Trophoblast cell (in vitro differentiated cells and primary cell): ENCODE measurements at regions not wholly inside any gene's neighbourhood (a gene's known extent, or its start where the extent isn't known, plus 50 kb on each side); places are given as distances from the start of the nearest gene placed in this dataset.
A peak's percentile ranks its signal among the peaks of the same experiment; 100 is the strongest.

Experiments
- DNase-seq, 2 donors: peaks; one replicate each; pipeline ENCODE4 v3.0.0-alpha.2; 2016
- H2AFZ ChIP-seq: 2 replicates; pipeline ENCODE4 v1.6.1; 2013; ENCODE audit warnings: low read length, moderate library complexity, mild to moderate bottlenecking; ENCODE audit not compliant: insufficient read depth, poor library complexity
- H2AK5ac ChIP-seq: 2 replicates; pipeline ENCODE4 v1.6.1; 2013; ENCODE audit warnings: mild to moderate bottlenecking, low read length
- H2BK120ac ChIP-seq: 2 replicates; pipeline ENCODE4 v1.6.1; 2013; ENCODE audit warnings: low read length, mild to moderate bottlenecking, moderate library complexity; ENCODE audit not compliant: insufficient read depth, poor library complexity
- H2BK12ac ChIP-seq: 2 replicates; pipeline ENCODE4 v1.6.1; 2013; ENCODE audit warnings: mild to moderate bottlenecking, low read length, moderate library complexity
- H2BK5ac ChIP-seq: 2 replicates; pipeline ENCODE4 v1.6.1; 2013; ENCODE audit warnings: low read length, low read depth, moderate library complexity, mild to moderate bottlenecking; ENCODE audit not compliant: poor library complexity
- H3K14ac ChIP-seq: 2 replicates; pipeline ENCODE4 v1.6.1; 2013; ENCODE audit warnings: mild to moderate bottlenecking, low read length
- H3K18ac ChIP-seq: 2 replicates; pipeline ENCODE4 v1.6.1; 2013; ENCODE audit warnings: mild to moderate bottlenecking, low read length
- H3K23ac ChIP-seq: 2 replicates; pipeline ENCODE4 v1.6.1; 2013; ENCODE audit warnings: low read length
- H3K27ac ChIP-seq: 2 replicates; pipeline ENCODE4 v1.5.1; 2013; ENCODE audit warnings: low read depth, mild to moderate bottlenecking, inconsistent platforms, low read length, moderate library complexity
- H3K27me3 ChIP-seq: 2 replicates; pipeline ENCODE4 v1.6.1; 2013; ENCODE audit warnings: inconsistent platforms, mild to moderate bottlenecking, low read length, moderate library complexity; ENCODE audit not compliant: insufficient read depth
- H3K36me3 ChIP-seq, 2 experiments: 1 replicate in 1 of 2; 2 replicates in 1 of 2; pipeline ENCODE4 v1.6.1; 2013; ENCODE audit warnings: low read length in 2 of 2, mild to moderate bottlenecking in 2 of 2, moderate library complexity in 1 of 2; ENCODE audit not compliant: insufficient read depth in 2 of 2, control insufficient read depth in 1 of 2
- H3K4ac ChIP-seq: 2 replicates; pipeline ENCODE4 v1.6.1; 2013; ENCODE audit warnings: low read depth, mild to moderate bottlenecking, low read length, moderate library complexity
- H3K4me1 ChIP-seq, 2 experiments: 1 replicate in 1 of 2; 2 replicates in 1 of 2; pipeline ENCODE4 v1.6.1; 2013; ENCODE audit warnings: low read length in 2 of 2, mild to moderate bottlenecking in 2 of 2, moderate library complexity in 1 of 2; ENCODE audit not compliant: insufficient read depth in 2 of 2, control insufficient read depth in 1 of 2
- H3K4me2 ChIP-seq: 2 replicates; pipeline ENCODE4 v1.6.1; 2013; ENCODE audit warnings: inconsistent platforms, mild to moderate bottlenecking, low read length, moderate library complexity
- H3K4me3 ChIP-seq: 2 replicates; pipeline ENCODE4 v1.5.1; 2013; ENCODE audit warnings: mild to moderate bottlenecking, low read depth, low read length, inconsistent platforms
- H3K79me1 ChIP-seq: one replicate; pipeline ENCODE4 v1.6.1; 2013; ENCODE audit warnings: low read length
- H3K79me2 ChIP-seq: 2 replicates; pipeline ENCODE4 v1.6.1; 2013; ENCODE audit warnings: low read length, mild to moderate bottlenecking; ENCODE audit not compliant: control insufficient read depth, insufficient read depth, poor library complexity
- H3K9ac ChIP-seq: 2 replicates; pipeline ENCODE4 v1.6.1; 2013; ENCODE audit warnings: mild to moderate bottlenecking, low read length
- H3K9me3 ChIP-seq: 2 replicates; pipeline ENCODE4 v1.6.1; 2013; ENCODE audit warnings: low read depth, mild to moderate bottlenecking, control low read depth, inconsistent platforms, low read length; ENCODE audit not compliant: insufficient read depth
- H4K12ac ChIP-seq: 2 replicates; pipeline ENCODE4 v1.6.1; 2013; ENCODE audit warnings: low read depth, mild to moderate bottlenecking, low read length, moderate library complexity
- H4K8ac ChIP-seq: 2 replicates; pipeline ENCODE4 v1.6.1; 2013; ENCODE audit warnings: low read depth, mild to moderate bottlenecking, low read length, moderate library complexity
- H4K91ac ChIP-seq: one replicate; pipeline ENCODE4 v1.6.1; 2013; ENCODE audit warnings: low read depth, mild to moderate bottlenecking, low read length, moderate library complexity
- WGBS: extraction: QIAGEN DNeasy Blood & Tissue Kit; methylation state at CpG from one replicate; pipeline ENCODE4 v1.1.7; 2013; ENCODE audit warnings: missing lambda C conversion rate; ENCODE audit not compliant: insufficient read length, insufficient coverage; ENCODE audit errors: extremely low coverage; 5-methylcytosine and 5-hydroxymethylcytosine counted together

DNA sequence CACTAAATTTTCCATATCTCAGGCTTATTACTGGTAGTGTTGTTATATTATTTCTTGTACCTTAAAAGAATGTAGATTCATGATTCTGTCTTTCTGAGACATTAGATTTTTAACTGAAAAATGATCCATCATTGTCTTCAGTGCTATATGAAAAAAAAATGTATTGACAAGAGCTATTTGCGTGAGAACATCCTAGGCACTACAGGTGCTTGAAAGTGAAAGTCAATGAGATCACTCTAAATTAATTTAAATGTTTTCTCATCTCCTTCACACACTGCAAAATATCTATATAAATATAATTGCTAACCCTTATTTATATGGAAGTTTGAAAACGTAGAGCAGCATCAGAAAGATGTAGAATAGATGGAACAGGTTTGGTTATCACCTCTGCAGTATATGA lies 684.6 kb downstream of the TRIB2 start:
- H2BK12ac ChIP-seq = no peak overlapping the region
- no peaks in the 10 kb centered on the region for H3K79me2 ChIP-seq
- WGBS = no CpG with 5 or more reads among the region's 2 CpGs

DNA sequence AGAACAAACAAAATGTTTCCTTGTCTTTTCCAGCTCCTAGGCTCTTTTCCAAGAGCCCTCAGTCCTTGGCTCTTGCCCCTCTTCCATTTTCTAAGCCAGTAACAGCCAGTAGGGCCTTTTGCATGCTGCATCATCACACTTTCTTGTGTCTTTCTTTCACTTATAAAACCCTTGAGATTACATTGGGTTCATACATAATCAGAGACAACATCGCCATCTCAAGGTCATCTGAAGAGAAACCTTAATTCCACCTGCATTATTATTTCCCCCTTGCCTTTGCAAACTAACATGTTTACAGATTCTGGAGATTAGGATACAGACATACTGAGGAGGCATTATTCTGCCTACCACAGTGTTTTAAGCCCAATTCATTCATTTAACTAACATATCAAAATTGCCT lies 697.3 kb downstream of the TRIB2 start:
- Histone ChIP-seq H2AFZ (no peak overlapping the region), H3K9me3 (no peaks in the 10 kb centered on the region), H3K4me3 (no peak overlapping the region), H3K4me1 (no peaks in the 10 kb centered on the region), H3K23ac (no peak overlapping the region), H2AK5ac (no peak overlapping the region), H4K12ac (no peak overlapping the region), H2BK12ac (no peak overlapping the region), H3K4ac (no peak overlapping the region), H3K36me3 (no peaks in the 10 kb centered on the region), H3K9ac (no peak overlapping the region), H3K79me1 (no peaks in the 10 kb centered on the region), H3K18ac (no peak overlapping the region), H3K27me3 (no peaks in the 10 kb centered on the region), H3K14ac (no peak overlapping the region), H2BK5ac (no peak overlapping the region), H4K8ac (no peak overlapping the region), H2BK120ac (no peak overlapping the region), H3K79me2 (no peaks in the 10 kb centered on the region), H4K91ac (no peak overlapping the region), H3K4me2 (no peak overlapping the region), H3K27ac (no peak overlapping the region)
- no CpG with 5 or more reads among the region's 1 CpG for WGBS
- DNase-seq = no peak

More for the DNA sequence above, 684.6 kb downstream of the TRIB2 start:
- Histone ChIP-seq H3K27ac (no peak overlapping the region), H4K8ac (no peak overlapping the region), H3K4me2 (no peak overlapping the region), H4K91ac (no peak overlapping the region), H2BK5ac (no peak overlapping the region), H3K9me3 (no peaks in the 10 kb centered on the region), H2AFZ (no peak overlapping the region), H3K9ac (no peak overlapping the region), H2BK120ac (no peak overlapping the region), H3K23ac (no peak overlapping the region), H3K4me1 (no peaks in the 10 kb centered on the region), H3K14ac (no peak overlapping the region), H3K18ac (no peak overlapping the region), H3K79me1 (no peaks in the 10 kb centered on the region), H2AK5ac (no peak overlapping the region), H3K4me3 (no peak overlapping the region), H4K12ac (no peak overlapping the region), H3K27me3 (no peaks in the 10 kb centered on the region), H3K36me3 (no peaks in the 10 kb centered on the region), H3K4ac (no peak overlapping the region)
- no peak for DNase-seq

DNA sequence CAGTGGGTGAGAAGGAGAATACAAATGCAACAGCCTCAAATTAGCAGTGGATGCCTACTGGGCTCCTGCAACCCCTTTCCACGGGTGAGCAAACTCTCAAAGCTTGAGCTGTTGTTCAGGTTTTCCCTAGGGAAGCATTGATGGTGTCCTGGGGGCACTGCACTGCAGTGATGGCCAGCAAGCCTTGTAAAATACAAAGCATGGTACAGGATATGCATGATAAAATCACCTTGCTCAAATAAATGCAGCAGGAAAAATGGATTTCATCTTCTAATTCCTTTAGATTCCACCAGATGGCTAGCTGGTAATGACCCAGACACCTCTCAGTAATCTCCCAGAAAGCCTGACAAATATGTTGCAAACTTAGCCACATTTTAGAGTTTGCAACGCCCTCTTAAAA lies 698.2 kb downstream of the TRIB2 start:
- no peaks in the 10 kb centered on the region for H3K9me3 ChIP-seq
- H2AK5ac ChIP-seq = no peak overlapping the region
- no peaks in the 10 kb centered on the region for H3K36me3 ChIP-seq
- no peaks in the 10 kb centered on the region for H3K4me1 ChIP-seq
- no peak overlapping the region for H3K23ac ChIP-seq
- no peak overlapping the region for H4K8ac ChIP-seq
- H3K18ac ChIP-seq = no peak overlapping the region
- H3K4ac ChIP-seq = no peak overlapping the region
- no peaks in the 10 kb centered on the region for H3K27me3 ChIP-seq
- no peak overlapping the region for H3K14ac ChIP-seq
- no peak overlapping the region for H2BK12ac ChIP-seq
- no peaks in the 10 kb centered on the region for H3K79me2 ChIP-seq
- no peak for DNase-seq
- no CpG with 5 or more reads among the region's 2 CpGs for WGBS
- H3K4me2 ChIP-seq = no peak overlapping the region
- no peaks in the 10 kb centered on the region for H3K79me1 ChIP-seq
- no peak overlapping the region for H4K12ac ChIP-seq
- H2BK5ac ChIP-seq = no peak overlapping the region
- H3K4me3 ChIP-seq = no peak overlapping the region
- no peak overlapping the region for H4K91ac ChIP-seq
- H2BK120ac ChIP-seq = no peak overlapping the region
- no peak overlapping the region for H3K27ac ChIP-seq
- H3K9ac ChIP-seq = no peak overlapping the region
- no peak overlapping the region for H2AFZ ChIP-seq

DNA sequence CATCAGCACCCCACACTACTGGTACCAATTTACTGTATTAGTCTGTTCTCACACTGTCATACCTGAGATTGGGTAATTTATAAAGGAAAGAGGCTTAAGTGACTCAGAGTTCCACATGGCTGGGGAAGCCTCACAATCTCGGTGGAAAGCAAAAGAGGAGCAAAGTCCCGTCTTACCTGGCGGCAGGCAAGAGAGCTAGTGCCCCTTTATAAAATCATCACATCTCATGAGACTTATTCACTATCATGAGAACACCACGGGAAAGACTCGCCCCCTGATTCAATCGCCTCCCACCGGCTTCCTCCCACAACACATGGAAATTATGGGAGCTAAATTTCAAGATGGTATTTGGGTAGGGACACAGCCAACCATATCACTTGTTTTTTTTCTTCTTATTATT lies 717.2 kb downstream of the TRIB2 start:
- H3K4ac ChIP-seq = no peak overlapping the region
- no peak overlapping the region for H2AFZ ChIP-seq

More for the DNA sequence above, 717.2 kb downstream of the TRIB2 start:
- Histone ChIP-seq H2AK5ac (no peak overlapping the region), H3K18ac (no peak overlapping the region), H4K8ac (no peak overlapping the region), H3K27me3 (no peaks in the 10 kb centered on the region), H2BK120ac (no peak overlapping the region), H3K79me2 (no peaks in the 10 kb centered on the region), H4K12ac (no peak overlapping the region), H3K36me3 (no peaks in the 10 kb centered on the region), H3K9me3 (no peaks in the 10 kb centered on the region), H3K4me2 (no peak overlapping the region), H3K4me1 (no peaks in the 10 kb centered on the region), H2BK12ac (no peak overlapping the region), H3K4me3 (no peak overlapping the region), H3K14ac (no peak overlapping the region), H3K23ac (no peak overlapping the region), H2BK5ac (no peak overlapping the region), H3K79me1 (no peaks in the 10 kb centered on the region), H3K27ac (no peak overlapping the region), H4K91ac (no peak overlapping the region), H3K9ac (no peak overlapping the region)
- WGBS = no CpG with 5 or more reads among the region's 7 CpGs
- DNase-seq = peak in 1 of 2 donors; percentile 12
